HL-60 (cell line): ENCODE measurements at regions not wholly inside any gene's neighbourhood (a gene's known extent, or its start where the extent isn't known, plus 50 kb on each side); places are given as distances from the start of the nearest gene placed in this dataset.

Source experiments
- DNase-seq, 2 experiments: peaks; one replicate each; pipeline ENCODE4 v3.0.0-alpha.2; 2010 to 2020; ENCODE audit warnings: low read depth in 1 of 2, low spot score in 1 of 2
- H3K27ac ChIP-seq: fragments of 250-450 bp; sonication (Bioruptor Pico); replicated peaks from 2 replicates; pipeline ENCODE4 v1.5.1; 2020; ENCODE audit warnings: mild to moderate bottlenecking, moderate library complexity
- H3K27me3 ChIP-seq: fragments of 250-450 bp; sonication (Bioruptor Pico); 2 replicates; pipeline ENCODE4 v1.5.1; 2021; ENCODE audit warnings: mild to moderate bottlenecking, moderate library complexity; ENCODE audit not compliant: insufficient read depth, poor library complexity, severe bottlenecking
- H3K4me3 ChIP-seq: replicated peaks from 2 replicates; pipeline ENCODE4 v1.5.1; 2011; ENCODE audit warnings: mild to moderate bottlenecking, control low read depth, low read length; ENCODE audit not compliant: insufficient read depth
- CTCF ChIP-seq: IDR thresholded peaks from one replicate; pipeline ENCODE4 v1.5.1; 2011; ENCODE audit warnings: low read length, control low read depth, inconsistent platforms; ENCODE audit not compliant: insufficient read depth
- GABPA ChIP-seq: IDR thresholded peaks from 2 replicates; pipeline ENCODE4 v1.6.1; 2012; ENCODE audit warnings: low read depth
- POLR2AphosphoS5 ChIP-seq: IDR thresholded peaks from 2 replicates; pipeline ENCODE4 v1.6.1; 2012; ENCODE audit warnings: low read depth
- REST ChIP-seq: IDR thresholded peaks from 2 replicates; pipeline ENCODE4 v1.6.1; 2012; ENCODE audit warnings: low read depth; ENCODE audit not compliant: insufficient replicate concordance
- SPI1 ChIP-seq: IDR thresholded peaks from 2 replicates; pipeline ENCODE4 v1.6.1; 2012; ENCODE audit warnings: low read depth, mild to moderate bottlenecking, borderline replicate concordance

DNA sequence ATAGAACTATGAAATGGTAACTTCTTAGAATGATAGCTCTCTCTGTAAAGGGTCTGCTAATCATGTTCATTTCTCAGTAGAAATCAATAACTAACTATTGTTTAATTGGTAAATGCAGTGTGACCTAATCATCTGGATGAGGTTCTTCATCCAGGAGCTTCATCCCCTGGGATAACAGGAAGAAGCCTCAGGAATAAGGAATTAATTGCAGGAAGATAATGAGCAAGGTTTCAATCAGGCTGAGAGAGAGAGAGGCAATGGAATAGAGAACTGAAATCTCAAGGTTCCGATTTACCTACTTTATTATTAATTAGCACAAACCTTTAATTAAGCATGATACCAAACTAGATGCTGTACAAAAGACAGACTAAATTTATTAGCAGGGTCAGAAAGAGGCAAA, 499.7 kb downstream of the MAT2B start:
- TF ChIP-seq CTCF (no peak), REST (no peak), SPI1 (no peak), GABPA (no peak), POLR2AphosphoS5 (no peak)
- H3K4me3 ChIP-seq, result no peak overlapping the region
- DNase-seq, result no peak
- no peak overlapping the region for H3K27ac ChIP-seq
- no peaks in the 10 kb centered on the region for H3K27me3 ChIP-seq

DNA sequence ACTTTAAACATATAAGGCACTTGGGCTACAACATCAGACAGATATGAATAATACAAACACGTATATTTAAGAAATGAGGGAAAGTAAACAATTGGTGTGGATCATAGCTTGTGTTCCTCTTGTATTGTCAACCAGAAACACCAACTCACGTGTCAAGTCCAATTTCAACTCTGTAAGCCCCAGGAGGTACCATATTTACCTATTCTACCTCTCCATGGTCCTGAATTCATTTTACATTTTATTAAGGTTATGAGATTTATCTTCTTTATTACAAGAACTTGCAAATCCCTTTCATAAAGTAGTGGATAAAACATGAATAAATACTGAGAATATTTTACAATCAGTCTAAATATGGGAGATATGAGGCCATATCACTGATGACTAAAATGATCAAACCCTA, 501.6 kb downstream of the MAT2B start:
- DNase-seq, result no peak

GRCh38 chr5:164009621-164010020, 504.2 kb downstream of the MAT2B start:
- Histone ChIP-seq H3K27ac (no peak overlapping the region), H3K4me3 (no peak overlapping the region), H3K27me3 (no peaks in the 10 kb centered on the region)
- TF ChIP-seq POLR2AphosphoS5 (no peak), REST (no peak), GABPA (no peak), CTCF (no peak), SPI1 (no peak)
- DNase-seq, result no peak

More for the DNA sequence above, 501.6 kb downstream of the MAT2B start:
- TF ChIP-seq POLR2AphosphoS5, result no peak
- no peak for TF ChIP-seq GABPA
- TF ChIP-seq REST, result peak; percentile 87
- Histone ChIP-seq H3K27ac (no peak overlapping the region), H3K27me3 (no peaks in the 10 kb centered on the region), H3K4me3 (no peak overlapping the region)

- Histone ChIP-seq H3K27ac (no peak overlapping the region), H3K27me3 (no peaks in the 10 kb centered on the region), H3K4me3 (no peak overlapping the region)
- no peak for TF ChIP-seq POLR2AphosphoS5
- TF ChIP-seq SPI1, result no peak
- TF ChIP-seq GABPA, result no peak
- TF ChIP-seq REST, result no peak
- no peak for TF ChIP-seq CTCF
- no peak for DNase-seq
These were observed 505.5 kb downstream of the MAT2B start for GRCh38 chr5:164010900-164011299.
